OCI-LY7 (cell line): ENCODE measurements at regions not wholly inside any gene's neighbourhood (a gene's known extent, or its start where the extent isn't known, plus 50 kb on each side); places are given as distances from the start of the nearest gene placed in this dataset.

Experiments
- BruUV-seq: library from RNA; stranded (reverse); fragments of 400-500 nt; replicated peaks from 2 replicates; lab custom pipeline; 2021; lab: Mats Ljungman, UMichigan
- CTCF ChIA-PET: fragments of 300-600 bp; sonication (Branson Sonifier 250); formaldehyde crosslinking; loops from one replicate; lab custom pipeline; 2022; ENCODE audit warnings: antibody characterized with exemption; ENCODE audit not compliant: unreplicated experiment; lab: Charles Lee
- POLR2A ChIA-PET: fragments of 300-600 bp; sonication (Branson Sonifier 250); formaldehyde crosslinking; loops from one replicate; lab custom pipeline; 2022; ENCODE audit warnings: antibody characterized with exemption; lab: Charles Lee
- DNase-seq: peaks from one replicate; pipeline ENCODE4 v3.0.0-alpha.2; 2015; ENCODE audit warnings: low spot score
- H2AFZ ChIP-seq: fragments of 200-600 bp; sonication (generic), shearing (Covaris generic); 2 replicates; pipeline ENCODE4 v1.6.1; 2014; ENCODE audit warnings: mild to moderate bottlenecking, antibody characterized with exemption, low read length, moderate library complexity
- H3K27ac ChIP-seq: fragments of 200-600 bp; sonication (generic); 2 replicates; pipeline ENCODE4 v1.5.1; 2014; ENCODE audit warnings: mixed run types, low read depth, mild to moderate bottlenecking, moderate library complexity, low read length, inconsistent platforms; ENCODE audit not compliant: poor library complexity, severe bottlenecking
- H3K36me3 ChIP-seq: fragments of 200-600 bp; sonication (generic); 2 replicates; pipeline ENCODE4 v1.6.1; 2014; ENCODE audit warnings: mild to moderate bottlenecking, antibody characterized with exemption, low read length, moderate library complexity, mixed read lengths; ENCODE audit not compliant: insufficient read depth
- H3K4me1 ChIP-seq: fragments of 200-600 bp; sonication (generic); 2 replicates; pipeline ENCODE4 v1.5.1; 2014; ENCODE audit warnings: mild to moderate bottlenecking, low read length; ENCODE audit not compliant: insufficient read depth, poor library complexity, severe bottlenecking
- H3K4me2 ChIP-seq: fragments of 200-600 bp; sonication (generic); 2 replicates; pipeline ENCODE4 v1.6.1; 2014; ENCODE audit warnings: mild to moderate bottlenecking, low read length
- H3K4me3 ChIP-seq: fragments of 200-600 bp; sonication (generic); 2 replicates; pipeline ENCODE4 v1.5.1; 2014; ENCODE audit warnings: mild to moderate bottlenecking, low read depth, low read length; ENCODE audit not compliant: poor library complexity, severe bottlenecking
- H3K79me2 ChIP-seq: fragments of 200-600 bp; sonication (generic); 2 replicates; pipeline ENCODE4 v1.6.1; 2016; ENCODE audit warnings: low read depth, mild to moderate bottlenecking, low read length, moderate library complexity, mixed read lengths; ENCODE audit not compliant: insufficient read depth
- H3K9me2 ChIP-seq: fragments of 200-600 bp; sonication (generic); 2 replicates; pipeline ENCODE4 v1.6.1; 2016; ENCODE audit warnings: mild to moderate bottlenecking, low read length, mixed read lengths; ENCODE audit not compliant: insufficient read depth
- H3K9me3 ChIP-seq: fragments of 200-600 bp; sonication (generic); 2 replicates; pipeline ENCODE4 v1.6.1; 2014; ENCODE audit warnings: mild to moderate bottlenecking, mixed run types, low read length, mixed read lengths
- H4K20me1 ChIP-seq: fragments of 200-600 bp; sonication (generic); 2 replicates; pipeline ENCODE4 v1.6.1; 2014; ENCODE audit warnings: mild to moderate bottlenecking, antibody characterized with exemption, low read length, moderate library complexity, mixed read lengths; ENCODE audit not compliant: insufficient read depth
- EZH2phosphoT487 ChIP-seq: fragments of 200-600 bp; sonication (generic); IDR thresholded peaks from 2 replicates; pipeline ENCODE4 v1.6.1; 2018; ENCODE audit warnings: low read depth, borderline replicate concordance, mild to moderate bottlenecking, mixed run types, antibody characterized with exemption, low read length, moderate library complexity, mixed read lengths
- intact Hi-C: fragments of 100-400 bp; cut with micrococcal nuclease; formaldehyde crosslinking; loops from one replicate; pipeline ENCODE4 v1.10.0; 2022; ENCODE audit not compliant: unreplicated experiment
- TF ChIP-seq, protein P1 (sequence below): fragments of 200-600 bp; sonication (generic); conservative IDR thresholded peaks from 2 replicates; pipeline ENCODE4 v1.5.1; 2014; ENCODE audit warnings: mild to moderate bottlenecking, antibody characterized with exemption, low read length, moderate library complexity, mixed read lengths

- ChIA-PET CTCF (no interaction called here), POLR2A (no interaction called here)
- no peaks in the 10 kb centered on the region for H3K36me3 ChIP-seq
- BruUV-seq: no TSS peak
- H3K4me1 ChIP-seq: no peaks in the 10 kb centered on the region
- H3K4me3 ChIP-seq: no peak overlapping the region
- intact Hi-C loops: no loop called here
- no peak overlapping the region for H3K4me2 ChIP-seq
- H3K9me2 ChIP-seq: no peaks in the 10 kb centered on the region
- no peak overlapping the region for H3K27ac ChIP-seq
- no peaks in the 10 kb centered on the region for H4K20me1 ChIP-seq
- H2AFZ ChIP-seq: no peak overlapping the region
- no peaks in the 10 kb centered on the region for H3K79me2 ChIP-seq
- no peak for DNase-seq
- no peak for TF ChIP-seq EZH2phosphoT487
- H3K9me3 ChIP-seq: no peaks in the 10 kb centered on the region
Measured at GRCh38 chr19:30078381-30078910, 136.4 kb downstream of the URI1 start.

GRCh38 chr19:30079200-30079599 is 137.2 kb downstream of the URI1 start:
- CTCF ChIA-PET: no interaction called here
- no peaks in the 10 kb centered on the region for H3K9me3 ChIP-seq
- intact Hi-C loops: no loop called here
- H4K20me1 ChIP-seq: no peaks in the 10 kb centered on the region
- no peak overlapping the region for H2AFZ ChIP-seq
- no peak overlapping the region for H3K4me2 ChIP-seq
- H3K36me3 ChIP-seq: no peaks in the 10 kb centered on the region
- BruUV-seq: no TSS peak
- no peak for TF ChIP-seq EZH2phosphoT487
- TF ChIP-seq, protein P1, sequence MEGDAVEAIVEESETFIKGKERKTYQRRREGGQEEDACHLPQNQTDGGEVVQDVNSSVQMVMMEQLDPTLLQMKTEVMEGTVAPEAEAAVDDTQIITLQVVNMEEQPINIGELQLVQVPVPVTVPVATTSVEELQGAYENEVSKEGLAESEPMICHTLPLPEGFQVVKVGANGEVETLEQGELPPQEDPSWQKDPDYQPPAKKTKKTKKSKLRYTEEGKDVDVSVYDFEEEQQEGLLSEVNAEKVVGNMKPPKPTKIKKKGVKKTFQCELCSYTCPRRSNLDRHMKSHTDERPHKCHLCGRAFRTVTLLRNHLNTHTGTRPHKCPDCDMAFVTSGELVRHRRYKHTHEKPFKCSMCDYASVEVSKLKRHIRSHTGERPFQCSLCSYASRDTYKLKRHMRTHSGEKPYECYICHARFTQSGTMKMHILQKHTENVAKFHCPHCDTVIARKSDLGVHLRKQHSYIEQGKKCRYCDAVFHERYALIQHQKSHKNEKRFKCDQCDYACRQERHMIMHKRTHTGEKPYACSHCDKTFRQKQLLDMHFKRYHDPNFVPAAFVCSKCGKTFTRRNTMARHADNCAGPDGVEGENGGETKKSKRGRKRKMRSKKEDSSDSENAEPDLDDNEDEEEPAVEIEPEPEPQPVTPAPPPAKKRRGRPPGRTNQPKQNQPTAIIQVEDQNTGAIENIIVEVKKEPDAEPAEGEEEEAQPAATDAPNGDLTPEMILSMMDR: no peak
- H3K4me1 ChIP-seq: no peaks in the 10 kb centered on the region
- H3K9me2 ChIP-seq: no peaks in the 10 kb centered on the region
- POLR2A ChIA-PET: no interaction called here
- H3K79me2 ChIP-seq: no peaks in the 10 kb centered on the region
- no peak overlapping the region for H3K4me3 ChIP-seq
- no peak overlapping the region for H3K27ac ChIP-seq
- DNase-seq: no peak

- Histone ChIP-seq H3K9me2 (no peaks in the 10 kb centered on the region), H3K36me3 (no peaks in the 10 kb centered on the region), H3K9me3 (no peaks in the 10 kb centered on the region), H2AFZ (no peak overlapping the region), H3K4me3 (no peak overlapping the region), H3K27ac (no peak overlapping the region), H3K4me2 (no peak overlapping the region), H3K4me1 (no peaks in the 10 kb centered on the region), H4K20me1 (no peaks in the 10 kb centered on the region), H3K79me2 (no peaks in the 10 kb centered on the region)
- BruUV-seq: no TSS peak
- TF ChIP-seq, protein P1: no peak
- TF ChIP-seq EZH2phosphoT487: no peak
- POLR2A ChIA-PET: no interaction called here
- intact Hi-C loops: no loop called here
- CTCF ChIA-PET: no interaction called here
- no peak for DNase-seq
Measured at GRCh38 chr19:30082168-30082567, 140.1 kb downstream of the URI1 start.
